Forelimb muscle (tissue), 1 donor: ENCODE measurements at regions not wholly inside any gene's neighbourhood (a gene's known extent, or its start where the extent isn't known, plus 50 kb on each side); places are given as distances from the start of the nearest gene placed in this dataset.
"Not testable (repeated sequence)": the region's sequence is repeated elsewhere in the genome, so short reads cannot be mapped to it uniquely, and the experiment has no call there.

Experiments
- DNase-seq: peaks from one replicate; pipeline ENCODE4 v3.0.0-alpha.2; 2013; ENCODE audit warnings: low read depth

DNA sequence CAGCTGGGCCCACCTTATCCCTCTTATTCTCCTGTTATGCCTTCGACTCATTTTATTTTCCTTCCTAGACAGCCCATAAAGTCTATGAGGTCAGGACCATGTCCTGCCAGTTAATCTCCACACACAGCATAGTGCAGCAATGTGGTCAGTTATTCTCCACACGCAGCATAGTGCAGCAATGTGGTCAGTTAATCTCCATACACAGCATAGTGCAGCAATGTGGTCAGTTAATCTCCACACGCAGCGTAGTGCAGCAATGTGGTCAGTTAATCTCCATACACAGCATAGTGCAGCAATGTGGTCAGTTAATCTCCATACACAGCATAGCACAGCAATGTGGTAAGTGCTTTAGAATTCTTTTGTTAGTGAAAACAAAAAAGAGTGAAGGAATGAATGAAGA lies 77.8 kb downstream of the TEX36 start:
- DNase-seq: no peak

DNA sequence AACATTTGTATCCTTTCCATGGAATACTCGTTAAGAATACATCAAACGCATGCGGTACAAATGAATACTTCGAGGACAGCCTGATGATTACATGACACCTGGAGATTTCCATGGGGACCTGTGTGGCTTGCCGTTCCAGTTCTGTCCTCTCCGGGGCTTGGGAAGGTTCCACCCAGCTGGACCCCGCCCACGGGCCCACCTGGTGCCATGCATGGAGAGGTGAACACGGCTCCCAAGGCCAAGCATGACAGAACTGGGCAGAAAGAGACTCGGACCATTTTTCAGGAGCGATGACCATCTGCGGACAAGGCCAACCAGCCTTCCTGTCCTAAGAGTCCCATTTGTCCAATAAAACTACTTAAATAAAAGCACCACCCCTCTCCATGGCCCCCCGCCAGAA lies 80.1 kb downstream of the TEX36 start:
- no peak for DNase-seq

DNA sequence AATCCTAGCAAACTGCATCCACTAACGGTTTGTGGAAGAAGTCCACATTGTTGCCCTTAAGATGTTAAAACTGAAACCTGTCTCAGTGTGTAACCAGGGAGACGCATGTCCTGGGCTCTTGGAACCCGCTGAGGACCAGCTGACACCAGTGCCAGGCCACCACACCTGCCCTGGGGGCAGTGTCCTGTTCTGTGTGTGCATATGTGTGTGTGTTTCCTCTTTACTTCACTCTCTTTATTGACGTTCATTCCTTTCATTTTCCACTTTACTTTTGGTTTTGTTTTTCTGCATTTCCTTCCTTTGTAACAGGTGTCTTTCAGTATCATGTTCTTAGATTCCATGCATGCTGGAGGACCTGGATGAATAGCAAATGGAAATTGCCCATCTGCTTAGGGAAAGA lies 83.8 kb downstream of the TEX36 start:
- no peak for DNase-seq

DNA sequence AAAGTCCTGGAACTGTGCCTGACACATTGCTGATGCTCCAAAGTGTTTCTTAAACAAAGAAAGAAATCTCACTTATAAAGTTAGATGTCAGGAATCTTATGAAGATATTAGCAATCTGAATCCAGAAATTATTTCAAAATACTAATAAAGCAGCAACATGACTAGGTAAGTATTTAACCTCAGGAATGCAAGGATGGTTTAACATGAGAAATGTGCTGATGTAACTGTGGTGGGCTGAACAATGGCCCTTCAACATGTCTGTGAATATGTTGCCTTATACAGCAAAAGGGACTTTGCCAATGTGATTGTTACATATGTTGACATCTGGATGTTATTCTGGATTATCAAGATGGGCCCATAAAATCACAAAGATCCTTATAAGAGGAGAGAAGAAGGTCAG lies 87.1 kb downstream of the TEX36 start:
- no peak for DNase-seq

GRCh38 chr10:125593644-125594043 lies 89.3 kb downstream of the TEX36 start:
- DNase-seq: no peak

DNA sequence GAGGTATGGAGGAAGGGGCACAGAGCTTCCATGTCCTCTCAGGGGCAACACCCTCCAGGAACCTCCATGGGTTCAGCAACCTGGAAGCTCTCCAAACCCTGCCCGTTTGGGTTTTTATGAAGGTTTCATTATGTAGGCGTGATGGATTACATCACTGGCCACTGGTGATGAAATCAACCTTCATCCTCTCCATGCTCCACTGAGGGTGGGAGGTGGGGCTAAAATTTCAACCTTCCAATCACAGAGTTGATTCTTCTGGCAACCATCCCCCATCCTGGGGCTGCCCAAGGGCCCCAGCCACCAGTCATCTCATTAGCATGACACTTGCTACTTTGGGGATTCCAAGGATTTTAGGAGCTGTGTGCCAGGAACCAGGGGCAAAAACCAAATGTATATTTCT lies 90.1 kb downstream of the TEX36 start:
- no peak for DNase-seq

DNA sequence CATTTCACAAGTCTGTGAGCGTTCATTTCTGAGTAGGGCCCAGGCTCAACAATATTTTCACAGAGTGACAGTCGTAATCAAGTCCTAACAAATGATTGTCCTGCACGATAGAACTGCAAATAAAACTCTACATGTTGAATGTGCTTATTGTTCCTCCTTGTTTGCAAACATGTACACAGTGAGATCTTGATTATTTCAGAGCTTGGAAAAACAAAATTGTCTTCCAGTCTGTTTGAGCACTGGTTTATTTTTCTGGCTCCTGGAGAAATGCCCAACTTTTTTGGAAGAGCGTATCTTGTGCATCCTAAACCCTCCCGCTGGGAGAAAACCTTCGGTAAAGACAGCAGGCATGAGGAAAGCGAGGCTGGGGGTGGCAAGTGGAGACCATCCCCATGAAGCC lies 91.1 kb downstream of the TEX36 start:
- DNase-seq: no peak

DNA sequence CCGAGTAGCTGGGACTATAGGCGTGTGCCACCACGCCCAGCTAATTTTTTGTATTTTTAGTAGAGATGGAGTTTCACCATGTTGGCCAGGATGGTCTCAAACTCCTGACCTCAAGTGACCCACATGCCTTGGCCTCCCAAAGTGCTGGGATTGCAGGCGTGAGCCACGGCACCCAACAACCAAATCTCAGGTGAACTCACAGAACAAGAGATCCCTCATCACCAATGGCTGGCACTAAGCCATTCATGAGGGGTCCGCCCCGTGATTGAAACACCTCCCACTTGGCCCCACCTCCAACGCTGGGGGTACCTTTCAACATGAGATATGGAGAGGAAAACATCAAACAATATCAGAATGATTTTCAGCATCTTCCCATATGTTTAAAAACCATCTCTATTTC lies 94.2 kb downstream of the TEX36 start:
- DNase-seq: not testable (repeated sequence)

DNA sequence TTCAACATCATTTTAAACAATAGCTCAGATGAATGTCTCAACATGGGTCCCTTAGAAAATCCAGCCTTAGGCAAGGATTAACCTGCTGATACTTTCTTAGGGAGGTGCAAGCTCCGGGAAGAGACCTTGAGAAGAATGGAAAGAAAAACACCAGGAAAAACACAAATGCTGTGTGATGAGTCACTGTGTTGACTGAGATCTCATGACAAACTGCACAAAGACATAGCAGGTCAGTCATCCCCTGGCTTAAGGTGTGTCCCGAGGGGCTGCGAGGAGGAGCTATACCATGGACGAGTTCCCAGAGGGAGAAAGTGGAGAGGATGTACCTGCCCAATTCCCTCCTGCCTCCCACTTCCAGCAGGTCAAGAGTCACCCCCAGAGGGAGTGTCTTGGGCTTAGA lies 98.0 kb downstream of the TEX36 start:
- DNase-seq: no peak

DNA sequence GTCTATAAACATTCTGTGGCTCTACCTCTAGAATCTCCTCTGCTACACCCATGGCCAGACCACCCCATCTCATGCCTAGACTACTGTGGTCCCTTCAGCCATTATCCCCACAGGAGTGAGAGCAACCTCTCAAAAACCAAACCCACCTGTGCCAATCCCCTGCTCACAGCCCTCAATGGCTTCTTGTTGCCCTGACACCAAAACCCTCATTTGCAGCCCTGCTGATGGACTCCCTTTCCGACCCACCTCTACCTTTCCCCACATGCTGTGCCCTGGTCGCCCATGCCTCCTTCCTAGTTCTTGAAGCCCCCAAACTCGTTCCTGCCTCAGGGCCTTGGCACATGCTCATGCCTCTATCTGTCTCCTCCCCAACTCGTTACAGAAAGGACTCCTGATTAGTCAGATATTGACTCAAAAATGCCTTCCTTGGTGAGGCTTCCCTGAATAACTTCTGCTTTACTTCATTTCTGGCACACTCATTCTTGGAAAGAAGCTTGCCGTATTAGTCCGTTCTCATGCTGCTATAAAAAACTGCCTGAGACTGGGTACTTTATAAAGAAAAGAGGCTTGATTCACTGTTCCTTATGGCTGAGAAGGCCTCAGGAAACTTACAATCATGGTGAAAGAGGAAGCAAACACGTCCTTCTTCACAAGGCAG lies 104.2 kb downstream of the TEX36 start:
- DNase-seq: no peak

DNA sequence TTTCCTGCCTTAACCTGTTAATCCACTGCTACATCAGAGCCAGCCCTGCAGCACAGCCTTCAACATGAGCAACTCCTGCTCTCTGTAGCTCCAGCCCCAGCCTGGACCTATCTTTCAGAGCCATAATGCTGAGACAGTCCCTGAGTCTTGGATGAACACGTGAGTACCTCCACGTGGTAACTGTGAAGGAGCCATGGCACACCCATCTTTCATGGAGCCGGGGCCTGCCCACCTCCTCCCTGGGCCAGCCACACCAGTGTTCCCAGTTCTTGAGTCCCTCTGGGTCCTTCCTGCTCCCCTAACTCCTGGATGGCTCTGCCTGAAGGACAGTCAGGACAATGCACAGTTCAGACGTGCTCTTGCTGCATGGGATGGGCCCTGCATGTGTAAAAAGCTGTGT lies 107.1 kb downstream of the TEX36 start:
- DNase-seq: no peak

DNA sequence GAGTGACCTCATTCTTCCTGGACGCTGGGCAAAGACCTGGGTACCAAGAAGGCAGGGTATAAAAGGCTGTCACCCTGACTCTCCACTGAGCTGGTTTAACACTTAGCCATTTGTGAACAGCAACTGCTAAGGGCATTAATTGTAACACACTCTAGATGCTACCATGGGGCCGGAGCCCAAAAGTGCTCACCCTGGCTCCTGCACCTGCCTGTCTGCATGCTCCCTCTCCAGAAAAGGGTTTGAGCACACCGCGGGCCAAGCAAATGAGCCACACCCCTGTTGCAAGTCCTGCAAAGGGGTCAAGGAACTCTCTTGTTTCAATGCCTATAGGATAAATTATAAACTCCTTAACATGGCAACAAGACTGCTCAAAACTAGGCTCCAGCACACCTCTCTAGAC lies 114.8 kb downstream of the TEX36 start:
- no peak for DNase-seq

DNA sequence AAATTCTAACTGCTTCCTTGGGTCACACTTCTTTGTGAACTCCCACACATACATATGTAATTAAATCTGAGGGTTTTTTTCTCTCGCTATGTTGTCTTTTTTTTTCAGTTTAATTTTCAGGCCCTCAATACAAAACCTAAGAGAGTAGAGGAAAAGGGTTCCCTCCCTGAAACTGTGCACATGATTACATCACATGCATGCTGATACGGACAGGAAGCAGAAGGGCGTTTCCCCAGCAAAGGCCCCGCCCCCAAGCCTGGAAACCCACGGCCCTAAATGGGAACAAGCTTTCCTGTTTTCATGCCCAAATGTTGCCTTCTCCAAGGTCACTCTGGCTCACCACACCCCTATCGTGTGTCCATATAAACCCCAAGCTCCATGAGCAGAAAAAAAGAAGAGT lies 115.4 kb downstream of the TEX36 start:
- no peak for DNase-seq

GRCh38 chr10:125565046-125565445 lies 117.9 kb downstream of the TEX36 start:
- no peak for DNase-seq

- no peak for DNase-seq
Measured at GRCh38 chr10:125564570-125564969, 118.4 kb downstream of the TEX36 start.

DNA sequence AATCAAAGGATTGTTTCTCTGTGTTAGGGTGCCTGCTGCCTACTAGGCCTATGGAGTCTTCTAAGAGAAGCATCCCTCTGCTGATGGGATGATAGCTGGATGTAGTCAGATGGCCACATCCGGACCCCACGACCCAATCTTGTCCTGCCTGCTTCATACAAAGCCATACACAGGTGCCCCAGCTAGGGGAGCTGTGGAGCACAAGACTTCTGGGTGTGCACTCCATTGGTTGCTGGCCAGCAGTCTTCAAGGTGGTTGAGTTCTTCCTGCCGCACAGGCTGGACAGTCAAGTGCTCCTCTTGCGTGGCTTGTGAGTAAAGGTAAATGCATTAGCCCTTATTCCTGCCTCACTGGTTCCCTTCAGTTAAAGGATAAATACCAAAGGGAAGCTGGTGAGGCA lies 120.2 kb downstream of the TEX36 start:
- no peak for DNase-seq

GRCh38 chr10:125560947-125561346 lies 122.0 kb downstream of the TEX36 start:
- DNase-seq: no peak

DNA sequence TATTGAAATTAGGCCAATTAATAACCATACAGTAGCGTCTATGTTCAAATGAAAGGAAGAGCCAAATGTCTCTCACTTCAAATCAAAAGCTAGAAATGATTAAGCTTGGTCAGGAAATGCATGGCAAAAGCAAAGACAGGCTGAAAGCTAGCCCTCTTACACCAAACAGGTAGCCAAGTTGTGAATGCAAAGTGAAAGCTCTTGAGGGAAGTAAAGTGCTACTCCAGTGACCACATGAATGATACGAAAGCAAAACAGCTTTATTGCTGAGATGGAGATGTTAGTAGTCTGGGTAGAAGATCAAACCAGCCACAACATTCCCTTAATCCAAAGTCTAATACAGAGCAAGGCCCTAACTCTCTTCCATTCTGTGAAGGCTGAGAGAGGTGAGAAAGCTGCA lies 123.8 kb downstream of the TEX36 start:
- DNase-seq: no peak

- no peak for DNase-seq
Measured at GRCh38 chr10:125557801-125558505, 125.0 kb downstream of the TEX36 start.

DNA sequence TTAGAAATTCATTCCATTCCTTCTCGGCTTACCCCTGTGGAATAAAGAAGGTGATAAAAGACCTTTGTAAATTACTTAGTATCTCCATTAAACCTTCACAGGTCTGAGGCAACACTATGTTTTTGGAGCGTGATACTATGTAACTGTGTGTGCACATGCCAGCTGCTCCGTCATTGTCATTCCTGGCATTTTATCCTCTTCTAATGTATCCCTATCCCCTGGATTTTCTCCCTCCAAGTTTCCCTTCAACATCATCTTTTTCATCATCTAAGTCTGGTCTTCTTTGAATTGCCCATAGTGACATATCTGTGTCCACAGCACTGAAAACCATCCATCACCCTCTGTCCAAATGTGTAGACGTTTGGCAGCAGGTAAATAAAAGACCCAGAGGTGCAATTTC lies 125.7 kb downstream of the TEX36 start:
- DNase-seq: no peak

GRCh38 chr10:125556882-125557281 lies 126.1 kb downstream of the TEX36 start:
- DNase-seq: no peak

DNA sequence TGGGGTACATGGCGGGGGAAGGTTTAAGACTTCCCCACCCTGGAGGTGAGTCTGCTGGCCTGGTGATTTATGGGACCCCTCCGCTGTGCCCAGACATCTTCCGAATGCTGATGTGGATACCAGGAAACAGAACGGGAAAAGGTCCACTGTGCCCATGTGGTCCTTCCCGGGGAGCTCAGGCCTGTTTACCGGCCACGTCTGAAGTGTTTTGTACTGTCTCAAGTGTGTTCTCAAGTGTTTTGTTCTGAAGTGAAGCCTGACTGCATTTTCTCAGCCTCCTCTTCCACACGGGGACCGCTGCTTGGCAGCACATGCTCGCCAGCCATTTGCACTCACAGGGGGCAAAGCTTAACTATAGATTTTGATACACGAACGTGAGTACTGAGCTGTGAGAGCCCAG lies 127.2 kb downstream of the TEX36 start:
- DNase-seq: no peak

GRCh38 chr10:125555267-125555666 lies 127.7 kb downstream of the TEX36 start:
- DNase-seq: no peak

GRCh38 chr10:125554753-125555152 lies 128.2 kb downstream of the TEX36 start:
- no peak for DNase-seq
